HK-2 (cell line): ENCODE measurements at regions not wholly inside any gene's neighbourhood (a gene's known extent, or its start where the extent isn't known, plus 50 kb on each side); places are given as distances from the start of the nearest gene placed in this dataset.

ENCODE experiments used
- DNase-seq: peaks from one replicate; pipeline ENCODE4 v3.0.0-alpha.2; 2018; ENCODE audit not compliant: unreplicated experiment

- DNase-seq, result no peak
Measured at GRCh38 chr18:75497576-75498235, 70.2 kb upstream of the SMIM21 start.

DNA sequence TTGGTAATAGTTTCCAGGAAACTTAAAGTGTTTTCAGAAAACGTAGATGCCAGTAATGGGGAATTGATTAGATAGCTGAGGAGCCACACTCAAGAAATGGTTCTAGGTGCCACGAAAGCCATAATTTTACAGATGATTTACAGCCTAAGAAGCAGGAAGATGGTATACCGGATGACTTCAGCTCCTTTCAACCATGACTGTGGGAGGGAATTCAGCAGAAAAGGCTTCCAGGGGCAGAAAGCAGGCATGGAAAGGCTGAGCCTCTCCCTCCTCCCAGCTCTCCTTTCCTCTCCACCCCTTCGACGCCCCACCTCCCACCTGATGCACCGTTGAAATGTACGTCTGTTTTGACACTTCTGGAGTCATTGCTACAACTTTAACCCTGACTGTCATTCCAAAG, 68.6 kb upstream of the SMIM21 start:
- peak; percentile 8 for DNase-seq

- DNase-seq, result no peak
Measured at GRCh38 chr18:75492852-75493251, 65.3 kb upstream of the SMIM21 start.

DNA sequence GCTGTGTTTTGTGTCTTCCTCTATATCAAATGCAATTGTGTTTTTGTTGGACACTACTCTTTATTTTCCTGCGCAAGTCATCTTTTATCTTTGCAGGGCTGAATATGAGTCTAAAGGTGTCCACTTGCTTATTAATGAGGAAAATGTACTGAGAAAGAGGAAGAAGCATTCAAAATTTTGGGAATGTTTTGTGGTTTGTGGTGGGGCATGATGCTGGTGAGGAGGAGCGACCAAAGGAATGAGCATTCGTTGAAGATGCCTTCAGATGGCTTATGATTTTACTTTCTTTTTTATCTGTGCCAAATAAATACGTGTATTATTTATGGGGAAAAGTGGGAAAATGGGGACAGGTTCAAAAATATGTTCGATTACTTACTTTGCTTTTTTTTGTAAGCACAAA, 63.9 kb upstream of the SMIM21 start:
- DNase-seq, result no peak

DNA sequence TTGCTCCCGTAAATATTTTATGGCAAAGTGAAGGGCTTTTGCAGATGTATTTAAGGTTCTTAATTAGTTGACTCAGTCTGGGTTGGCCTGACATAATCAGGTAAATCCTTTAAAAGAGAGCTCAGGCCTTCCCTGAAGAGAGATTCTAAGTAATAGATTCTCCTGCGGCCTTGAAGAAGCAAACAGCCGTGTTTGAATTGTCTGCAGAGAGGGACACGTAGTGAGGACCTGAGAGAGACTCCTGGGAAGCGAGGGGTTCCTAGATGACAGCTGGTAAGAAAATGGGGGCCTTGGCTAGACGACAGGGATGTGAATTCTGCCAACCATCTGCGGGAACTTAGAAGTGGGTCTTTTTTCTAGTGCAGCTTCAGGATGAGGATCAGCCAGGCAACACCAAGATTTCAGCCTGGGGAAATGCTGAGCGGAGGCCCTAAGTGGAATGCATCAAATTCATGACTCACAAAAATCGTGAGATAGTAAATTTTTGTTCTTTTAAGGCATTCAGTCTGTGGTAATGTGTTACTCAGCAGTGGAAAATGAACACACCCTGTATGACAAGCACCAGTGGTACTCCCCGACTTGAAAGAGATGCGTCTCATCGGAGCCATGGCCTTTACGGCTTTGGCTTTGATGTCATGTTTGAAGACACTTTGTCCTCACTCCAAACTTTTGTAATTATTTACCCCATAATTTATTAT, 62.1 kb upstream of the SMIM21 start:
- peak; percentile 17 for DNase-seq

GRCh38 chr18:75483662-75484061, 56.2 kb upstream of the SMIM21 start:
- DNase-seq, result no peak

DNA sequence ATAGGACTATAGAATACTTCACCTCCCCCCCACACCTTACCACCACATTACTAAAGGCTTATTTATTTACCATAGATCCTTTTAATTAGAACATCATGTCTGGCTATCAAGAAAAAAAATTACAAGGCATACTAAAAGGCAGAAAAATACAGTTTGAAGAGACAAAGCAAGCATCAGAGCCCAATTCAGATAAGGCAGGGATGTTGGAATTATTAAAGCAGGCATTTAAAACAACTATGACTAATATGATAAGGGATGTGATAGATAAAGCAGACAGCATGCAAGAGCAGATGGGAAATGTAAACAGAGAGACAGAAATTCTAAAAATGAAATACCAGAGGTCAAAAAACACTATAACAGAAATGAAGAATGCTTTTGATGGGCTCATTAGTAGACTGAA, 55.4 kb upstream of the SMIM21 start:
- DNase-seq, result no peak

- DNase-seq, result no peak
Measured at GRCh38 chr18:75480487-75480886, 53.0 kb upstream of the SMIM21 start.

DNA sequence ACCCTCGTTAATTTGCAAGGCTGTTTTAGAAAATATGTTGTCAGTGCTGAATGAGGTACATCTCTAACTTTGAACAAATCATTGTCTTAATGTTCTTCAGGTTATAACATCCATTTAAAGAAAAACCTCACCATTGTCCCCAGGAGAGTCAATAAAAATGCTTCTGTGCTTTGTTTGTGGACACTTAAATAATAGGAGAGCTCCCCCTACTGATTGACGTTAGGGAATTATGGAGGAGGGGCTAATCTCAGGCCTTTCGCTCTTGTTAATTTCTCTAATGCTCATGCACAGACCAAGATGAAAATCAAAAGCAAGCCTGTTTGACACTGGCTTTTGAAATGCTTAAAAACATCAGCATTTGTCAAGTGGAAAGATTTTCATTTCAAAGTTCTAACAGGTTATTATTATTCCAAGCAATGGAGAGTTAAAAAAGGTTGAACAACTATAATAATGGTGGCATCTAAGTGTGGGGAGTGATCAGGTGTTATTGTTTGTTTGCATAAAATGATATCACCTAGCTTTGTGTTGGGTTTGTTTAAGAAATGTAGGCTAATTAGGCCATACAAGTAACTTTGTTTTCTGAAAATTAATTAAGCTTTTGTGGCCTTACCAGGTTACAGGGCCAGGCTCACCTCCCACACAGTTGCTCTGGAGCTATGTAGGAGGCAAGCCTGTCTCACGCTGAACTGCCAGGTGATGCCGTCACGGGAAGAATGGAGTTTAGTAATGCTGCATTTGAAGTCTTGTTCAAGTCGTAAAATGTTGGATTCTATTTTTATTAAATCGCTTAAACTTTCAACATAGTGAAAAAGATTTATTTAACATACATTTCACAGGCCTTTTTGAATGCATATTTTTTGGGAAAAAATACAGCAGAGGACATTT, 51.7 kb upstream of the SMIM21 start:
- no peak for DNase-seq

DNA sequence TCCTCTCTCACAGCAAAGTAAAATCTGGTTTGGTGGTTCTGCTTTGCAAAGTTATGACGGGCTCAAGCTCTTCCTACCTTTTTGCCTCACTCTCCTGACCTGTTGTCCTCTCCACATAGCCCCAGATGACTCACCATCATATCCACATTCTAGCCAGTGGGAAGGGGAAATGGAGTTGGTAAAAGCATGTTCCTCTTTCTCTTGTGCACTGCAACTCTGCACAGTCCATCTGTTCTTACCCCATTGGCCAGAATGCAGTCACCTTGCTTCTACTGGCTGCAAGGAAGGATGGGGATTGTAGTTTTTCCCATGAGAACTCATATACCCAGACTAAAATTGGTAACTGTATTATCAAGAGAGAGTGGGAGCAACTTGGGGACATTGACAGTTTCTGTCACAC, 50.4 kb upstream of the SMIM21 start:
- DNase-seq, result no peak
